ENCODE measurements at regions not wholly inside any gene's neighbourhood (a gene's known extent, or its start where the extent isn't known, plus 50 kb on each side); places are given as distances from the start of the nearest gene placed in this dataset.
"Not testable (repeated sequence)": the region's sequence is repeated elsewhere in the genome, so short reads cannot be mapped to it uniquely, and the experiment has no call there.

DNA sequence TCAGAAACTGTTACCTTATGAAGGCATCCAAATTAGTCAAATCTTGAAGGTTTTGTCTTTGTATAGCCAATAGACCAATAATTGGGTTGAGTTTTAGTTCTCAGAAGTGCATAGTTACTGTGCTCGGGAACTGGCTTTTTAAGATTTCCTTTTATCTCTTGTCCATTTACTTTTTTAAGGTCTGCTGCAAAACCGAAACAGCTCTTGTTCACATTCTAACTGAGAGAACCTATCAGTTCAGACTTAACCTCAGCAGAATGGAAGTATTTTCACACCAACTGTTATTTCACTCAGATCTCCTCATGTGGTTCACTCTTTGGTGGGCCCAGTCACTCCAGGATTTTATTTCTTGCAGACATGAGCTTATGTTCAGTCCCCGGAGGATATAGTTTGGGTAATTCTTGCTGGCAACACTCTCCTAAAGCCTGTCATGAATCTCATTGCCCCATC is 55.5 kb downstream of the TPBG start:
- DNase-seq, result no peak

DNA sequence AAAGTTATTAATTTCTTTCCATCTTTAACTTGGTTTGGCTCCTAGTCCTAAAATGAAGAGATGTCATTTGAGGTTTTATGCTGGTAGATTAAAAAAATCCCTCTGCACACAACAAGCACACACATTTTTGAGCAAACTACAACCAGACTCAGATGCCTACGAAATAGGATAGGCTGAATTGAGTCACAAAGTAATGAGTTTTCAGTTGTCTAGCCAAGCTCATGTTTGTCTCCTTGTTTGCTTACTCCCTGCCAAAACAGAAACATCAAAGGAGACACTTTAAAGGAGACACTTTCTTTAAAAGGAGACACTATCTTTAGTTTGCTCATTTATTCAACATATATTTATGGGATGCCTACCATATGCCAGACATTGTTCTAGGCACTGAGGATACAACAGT is 56.2 kb downstream of the TPBG start:
- DNase-seq, result no peak

DNA sequence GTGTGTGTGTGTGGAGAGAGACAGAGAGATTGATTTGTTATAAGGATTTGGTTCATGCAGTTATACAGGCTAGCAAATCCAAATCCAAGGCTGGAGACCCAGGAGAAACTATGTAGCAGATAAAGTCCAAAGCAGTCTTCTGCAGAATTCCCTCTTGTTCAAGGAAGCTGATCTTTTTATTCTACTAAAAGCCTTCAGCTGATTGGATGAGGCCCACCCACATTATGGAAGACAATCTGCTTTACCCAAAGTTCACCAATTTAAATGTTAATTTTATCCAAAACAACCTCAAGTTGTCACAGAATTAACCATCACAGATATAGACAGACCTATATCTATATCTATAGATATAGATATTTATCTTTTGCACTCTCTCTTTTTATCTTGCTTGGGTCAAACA is 67.0 kb downstream of the TPBG start:
- no peak for DNase-seq

DNA sequence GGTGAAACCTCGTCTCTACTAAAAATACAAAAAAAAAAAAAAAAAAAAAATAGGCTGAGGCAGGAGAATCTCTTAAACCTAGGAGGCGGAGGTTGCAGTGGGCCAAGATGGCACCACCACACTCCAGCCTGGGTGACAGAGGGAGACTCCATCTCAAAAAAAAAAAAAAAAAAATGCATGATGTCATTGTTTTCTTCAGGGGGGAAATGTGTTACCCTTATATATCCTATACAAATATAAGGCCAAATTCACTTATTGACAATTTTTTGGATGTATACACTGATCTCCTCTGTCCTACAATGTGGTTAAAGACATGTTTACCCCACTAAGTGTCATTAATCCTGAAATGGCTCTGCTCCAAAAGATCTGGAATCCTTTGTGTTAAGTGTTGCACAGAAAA is 73.1 kb downstream of the TPBG start:
- DNase-seq, result no peak

DNA sequence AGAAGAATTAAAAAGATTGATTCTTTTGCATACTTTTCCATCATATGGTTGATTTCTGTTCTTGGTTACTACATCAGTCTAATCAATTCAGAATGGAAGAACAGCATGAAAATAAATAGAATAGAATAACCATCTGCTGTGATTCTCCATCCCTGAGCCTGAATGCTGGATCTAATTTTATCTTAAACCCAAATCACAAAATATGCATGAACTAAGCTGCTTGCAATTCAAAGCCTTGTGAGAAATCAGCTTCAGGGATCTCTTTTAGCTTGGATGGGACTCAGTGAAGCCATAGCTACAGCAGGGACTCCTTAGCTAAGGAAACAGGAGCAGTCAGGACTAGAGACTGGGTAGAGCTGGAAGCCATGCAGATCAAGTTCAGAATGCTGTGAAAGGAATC is 74.1 kb downstream of the TPBG start:
- no peak for DNase-seq

DNA sequence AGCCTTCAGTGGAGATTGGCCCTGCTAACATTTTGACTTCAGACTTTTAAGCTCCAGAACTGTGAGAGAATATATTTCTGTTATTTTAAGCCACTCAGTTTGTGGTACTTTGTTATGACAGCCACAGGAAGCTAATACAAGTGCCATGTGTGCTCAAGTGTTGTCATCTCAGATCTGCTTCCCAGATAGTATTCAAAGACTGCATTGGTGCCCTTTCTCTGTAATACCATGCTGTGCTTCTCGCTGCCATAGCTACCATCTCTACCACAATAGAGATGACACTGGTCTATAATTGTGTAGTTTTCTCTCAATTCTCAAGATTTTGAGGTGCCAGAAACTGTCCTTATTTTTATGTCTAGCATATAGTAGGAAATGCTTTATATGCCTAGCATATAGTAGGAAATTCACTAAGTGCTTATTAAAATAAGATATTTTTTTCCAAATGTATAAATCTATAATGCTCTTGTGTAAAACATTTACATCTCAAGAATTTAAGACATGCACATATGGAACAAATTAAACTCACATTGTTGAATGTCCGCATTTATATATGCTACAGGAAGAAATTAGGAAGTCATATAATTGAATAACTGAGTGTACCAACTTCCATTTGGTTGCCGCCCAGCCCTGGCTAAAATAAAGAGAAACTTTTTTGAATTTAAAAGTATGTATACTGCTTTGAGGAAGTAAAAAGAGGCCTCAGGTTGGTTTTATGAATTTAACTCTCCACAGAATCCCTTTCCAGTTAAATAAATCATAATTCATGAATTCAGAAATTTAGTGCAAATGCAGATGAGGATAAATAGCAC is 77.6 kb downstream of the TPBG start:
- DNase-seq, result no peak

DNA sequence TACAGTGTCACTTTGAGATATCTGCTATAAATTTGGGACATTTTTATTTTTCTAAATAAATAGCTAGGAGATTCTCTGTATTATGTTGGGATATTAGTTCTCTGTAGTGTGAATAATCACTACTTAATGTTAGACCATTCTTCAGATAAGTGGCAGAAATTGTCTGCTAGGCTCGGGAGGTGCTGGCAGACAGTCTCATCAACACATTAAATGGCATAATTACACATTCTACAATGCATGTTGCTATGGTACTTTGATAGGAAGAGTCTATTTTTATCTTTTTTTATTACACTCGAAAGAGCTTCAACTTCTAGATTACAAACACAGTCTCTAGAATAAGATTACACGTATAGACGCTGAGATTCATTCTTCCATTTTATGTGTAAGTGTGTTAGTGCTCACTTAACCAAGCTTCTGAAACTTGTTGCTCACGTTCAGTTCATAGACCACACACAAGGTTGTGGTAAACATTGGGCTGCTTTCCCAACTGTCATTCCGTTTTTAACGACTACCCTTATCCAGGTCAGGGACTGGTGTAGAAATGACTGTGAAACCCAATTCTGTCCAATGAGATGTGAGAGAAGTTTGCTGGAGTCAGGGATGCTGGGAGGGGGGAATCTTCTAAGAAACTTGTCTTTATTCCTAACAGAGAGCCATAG is 78.6 kb downstream of the TPBG start:
- no peak for DNase-seq

DNA sequence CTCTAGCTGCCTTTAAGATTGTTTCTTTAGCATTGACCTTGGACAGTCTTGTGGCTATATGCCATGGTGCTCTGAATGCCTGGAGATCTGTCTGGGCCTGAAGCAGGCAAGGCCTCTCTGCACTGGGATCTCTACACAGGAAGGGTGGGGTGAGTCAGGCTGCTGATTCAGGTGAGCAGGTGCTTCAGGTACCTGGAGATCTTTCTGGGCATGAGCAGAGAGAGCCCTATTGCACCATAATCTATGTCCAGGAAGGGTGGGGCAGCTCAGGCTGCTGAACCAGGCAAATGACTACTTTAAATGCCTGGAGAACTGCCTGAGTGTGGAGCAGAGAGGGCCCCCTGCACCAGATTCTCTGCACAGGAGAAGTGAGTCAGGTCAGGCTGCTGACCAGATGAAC is 94.5 kb downstream of the TPBG start:
- no peak for DNase-seq

DNA sequence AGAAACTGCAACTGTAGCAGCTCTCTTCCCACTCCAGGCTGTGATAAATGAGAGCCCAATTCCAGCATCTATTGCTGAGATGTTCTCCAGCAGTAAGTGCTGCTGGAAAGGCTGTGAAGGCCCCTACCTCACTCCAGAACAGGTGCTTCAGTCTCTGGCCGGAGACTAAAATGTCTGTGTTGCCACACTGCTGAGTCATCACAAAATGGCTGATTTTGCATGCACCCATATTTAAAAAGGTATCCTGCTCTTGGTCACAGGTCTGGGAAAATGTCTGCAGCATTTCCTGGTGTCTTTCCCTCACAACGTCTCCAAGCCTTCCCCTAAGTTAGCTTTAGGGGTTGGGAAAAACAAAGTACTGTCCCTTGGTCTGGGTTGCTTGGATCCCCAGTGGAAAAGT is 95.1 kb downstream of the TPBG start:
- no peak for DNase-seq

DNA sequence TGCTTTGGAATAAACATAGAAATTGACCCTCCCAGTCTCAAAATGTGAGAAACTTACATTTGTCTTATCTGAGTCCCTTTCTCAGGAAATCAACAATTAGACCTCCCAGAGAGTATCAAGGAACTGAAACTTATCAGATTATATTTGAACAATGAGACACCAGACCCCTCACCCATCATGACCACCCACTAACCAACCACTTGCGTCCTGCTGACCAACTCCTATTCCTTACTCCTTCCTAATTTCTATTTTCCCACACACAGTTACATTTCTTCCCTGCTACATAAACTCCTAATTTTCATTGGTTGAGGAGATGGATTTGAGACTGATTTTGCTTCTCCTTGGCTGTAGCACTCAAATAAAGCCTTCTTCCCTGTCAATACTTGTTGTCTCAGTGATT is 97.9 kb downstream of the TPBG start:
- DNase-seq, result no peak

DNA sequence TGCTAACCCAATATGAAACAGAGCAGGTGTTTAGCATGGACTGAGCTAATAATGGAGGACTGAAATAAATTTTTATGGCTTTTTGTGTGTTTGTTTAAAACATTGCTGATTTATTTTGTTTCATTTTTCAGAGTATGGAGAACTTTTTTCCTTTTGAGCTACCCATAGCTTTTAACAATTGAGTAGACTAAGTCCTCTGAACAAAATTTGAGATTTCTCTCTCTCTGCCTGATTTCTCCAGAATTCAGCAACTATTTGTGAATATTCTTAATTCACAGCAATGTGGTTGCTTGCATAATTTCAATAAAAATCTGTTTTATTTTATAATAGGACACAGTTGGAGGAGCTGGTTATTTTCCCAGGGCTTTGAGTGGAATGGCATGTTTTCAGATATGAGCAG is 103.7 kb downstream of the TPBG start:
- DNase-seq, result no peak

DNA sequence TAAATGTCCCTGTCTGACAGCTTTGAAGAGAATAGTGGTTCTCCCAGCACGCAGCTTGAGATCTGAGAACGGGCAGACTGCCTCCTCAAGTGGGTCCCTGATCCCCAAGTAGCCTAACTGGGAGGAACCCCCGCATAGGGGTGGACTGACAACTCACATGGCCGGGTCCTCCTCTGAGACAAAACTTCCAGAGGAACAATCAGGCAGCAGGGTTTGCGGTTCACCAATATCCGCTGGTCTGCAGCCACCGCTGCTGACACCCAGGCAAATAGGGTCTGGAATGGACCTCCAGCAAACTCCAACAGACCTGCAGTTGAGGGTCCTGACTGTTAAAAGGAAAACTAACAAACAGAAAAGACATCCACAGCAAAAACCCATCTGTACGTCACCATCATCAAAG is 106.5 kb downstream of the TPBG start:
- DNase-seq, result not testable (repeated sequence)

DNA sequence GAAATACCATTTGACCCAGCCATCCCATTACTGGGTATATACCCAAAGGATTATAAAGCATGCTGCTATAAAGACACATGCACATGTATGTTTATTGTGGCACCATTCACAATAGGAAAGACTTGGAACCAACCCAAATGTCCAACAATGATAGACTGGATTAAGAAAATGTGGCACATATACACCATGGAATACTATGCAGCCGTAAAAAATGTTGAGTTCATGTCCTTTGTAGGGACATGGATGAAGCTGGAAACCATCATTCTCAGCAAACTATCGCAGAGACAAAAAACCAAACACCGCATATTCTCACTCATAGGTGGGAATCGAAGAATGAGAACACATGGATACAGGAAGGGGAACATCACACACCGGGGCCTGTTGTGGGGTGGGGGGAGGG is 111.5 kb downstream of the TPBG start:
- DNase-seq, result not testable (repeated sequence)

DNA sequence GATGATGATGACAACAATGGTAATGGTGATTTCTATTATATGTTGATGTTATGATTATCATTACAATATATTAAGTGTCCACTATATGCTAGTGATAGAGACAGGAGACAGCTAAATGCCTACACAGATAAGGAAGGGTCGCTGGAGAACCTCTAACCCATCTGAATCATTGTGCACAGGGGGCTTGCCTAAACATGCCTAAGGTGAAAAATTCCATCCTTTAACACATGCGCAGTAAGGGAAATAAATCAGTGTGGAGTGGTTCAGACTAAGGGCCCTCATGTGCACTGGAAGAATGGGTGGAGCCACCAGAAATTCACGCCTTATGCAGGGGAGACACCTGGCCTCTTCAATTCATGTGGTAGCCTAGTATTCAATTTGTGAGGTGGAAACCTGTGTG is 120.4 kb downstream of the TPBG start:
- peak in 1 of 2 experiments; percentile 2 for DNase-seq

DNA sequence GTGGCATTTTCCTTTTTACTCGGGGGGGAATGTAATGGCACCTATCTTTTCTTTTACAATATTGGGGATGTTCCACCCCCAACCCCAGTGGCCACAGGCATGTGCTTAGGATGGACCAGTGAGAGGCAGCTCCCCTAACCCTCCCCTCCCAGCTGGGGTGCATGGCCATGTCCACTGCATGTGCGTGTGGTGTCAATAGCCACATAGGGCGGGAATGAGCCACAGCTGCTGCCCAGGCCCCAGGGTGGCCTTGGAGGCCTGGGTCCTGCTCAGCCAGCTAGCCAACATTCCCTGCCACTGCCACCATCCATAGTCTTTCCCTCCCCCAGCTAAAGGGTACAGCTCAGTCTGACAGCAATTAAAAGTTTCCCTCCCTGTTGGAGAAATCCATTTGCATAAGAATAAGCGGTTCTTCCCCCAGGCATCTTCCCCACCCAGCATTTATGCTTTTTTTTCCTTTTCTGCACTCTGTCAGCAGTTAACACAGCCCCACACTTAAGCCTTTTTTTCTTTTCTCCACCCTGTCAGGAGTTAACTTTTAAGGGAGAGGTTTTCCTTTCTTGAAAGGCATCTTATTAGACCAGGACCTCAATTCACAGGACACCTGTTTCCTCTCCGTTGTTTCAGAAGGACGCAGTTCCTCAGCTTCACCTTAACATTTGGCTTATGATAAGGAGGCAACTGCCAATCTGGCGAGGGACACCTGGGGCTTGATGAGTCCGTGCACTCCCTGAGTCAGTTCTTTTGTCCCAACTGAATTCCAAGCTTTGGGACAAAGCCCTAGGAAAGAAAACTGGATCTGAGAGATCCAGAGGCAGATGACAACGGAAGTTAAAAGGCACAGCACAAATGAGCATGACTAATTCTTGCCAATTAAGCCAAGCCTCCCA is 121.4 kb downstream of the TPBG start:
- DNase-seq, result no peak

DNA sequence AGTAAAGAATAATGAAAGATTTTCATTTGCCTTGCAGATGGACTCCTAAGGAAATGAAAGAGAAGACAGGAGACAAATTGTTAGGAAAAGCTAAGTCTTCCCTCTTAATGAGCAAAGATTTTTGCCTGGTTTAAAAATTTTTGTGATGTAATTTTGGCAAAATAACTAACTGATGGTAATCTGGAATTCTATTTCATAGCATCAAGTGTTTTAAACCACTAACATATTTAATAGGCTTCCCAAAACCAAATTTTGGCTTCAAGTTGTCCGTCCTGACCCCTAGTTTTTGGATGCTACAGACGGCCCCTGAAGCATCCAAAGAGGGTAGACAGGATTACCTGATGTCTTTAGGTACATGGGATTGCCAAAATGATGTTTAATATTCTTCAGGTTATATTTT is 124.3 kb downstream of the TPBG start:
- no peak for DNase-seq

DNA sequence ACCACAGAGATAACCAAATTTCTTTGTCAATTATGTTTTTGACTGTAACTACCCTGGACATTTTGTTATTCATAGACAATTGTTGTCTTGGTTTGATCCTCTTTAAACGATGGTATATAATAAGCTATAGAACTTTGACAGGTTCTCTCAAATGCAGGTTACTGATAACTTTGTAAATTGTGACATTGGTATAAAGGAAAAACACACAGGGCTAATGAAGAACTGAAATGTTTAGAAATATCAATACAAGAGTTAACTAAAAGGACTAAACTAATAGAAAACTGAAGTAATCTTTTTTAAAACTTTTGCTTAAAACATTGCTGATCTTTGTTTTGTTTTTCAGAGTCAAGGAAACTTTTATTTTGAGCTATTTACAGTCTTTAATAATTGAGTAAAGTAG is 124.8 kb downstream of the TPBG start:
- no peak for DNase-seq

DNA sequence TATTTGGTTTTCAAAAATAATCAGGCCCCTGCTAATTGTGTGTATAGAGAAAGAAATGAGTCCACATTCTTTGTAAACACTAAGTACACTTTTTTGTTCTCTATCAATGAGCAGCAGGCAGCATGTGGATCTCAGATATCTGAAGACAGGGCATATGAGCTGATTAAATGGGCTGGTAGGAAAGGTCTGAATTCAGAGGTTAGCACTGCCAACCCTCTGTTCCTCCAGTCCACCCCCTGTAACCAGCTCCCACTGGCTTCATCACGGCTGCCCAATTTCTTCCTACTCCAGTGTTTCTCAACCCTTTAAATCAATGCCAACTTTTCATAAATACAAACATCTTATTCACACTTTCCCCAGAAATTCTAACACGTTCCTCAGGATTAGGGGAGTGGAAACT is 128.5 kb downstream of the TPBG start:
- DNase-seq, result no peak

DNA sequence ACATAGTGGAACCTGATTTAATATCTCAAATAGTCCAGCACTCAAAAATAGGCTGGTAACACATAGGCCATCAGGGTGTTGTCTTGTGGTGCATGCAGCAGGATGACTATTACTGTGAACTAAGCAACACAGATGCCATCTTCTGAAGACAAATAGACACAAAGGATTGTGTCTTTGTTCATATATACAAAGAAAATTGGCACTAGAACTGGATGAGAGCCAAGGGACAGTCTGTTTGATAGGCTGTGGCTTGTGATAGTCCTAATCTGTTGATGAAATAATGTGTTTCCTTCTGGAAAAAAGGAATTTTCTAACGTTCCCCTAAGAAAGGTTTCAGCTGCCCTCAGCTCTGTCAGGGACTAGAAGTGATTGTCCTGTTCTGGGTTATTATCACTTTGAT is 129.8 kb downstream of the TPBG start:
- DNase-seq, result peak in 1 of 2 experiments; percentile 12

DNA sequence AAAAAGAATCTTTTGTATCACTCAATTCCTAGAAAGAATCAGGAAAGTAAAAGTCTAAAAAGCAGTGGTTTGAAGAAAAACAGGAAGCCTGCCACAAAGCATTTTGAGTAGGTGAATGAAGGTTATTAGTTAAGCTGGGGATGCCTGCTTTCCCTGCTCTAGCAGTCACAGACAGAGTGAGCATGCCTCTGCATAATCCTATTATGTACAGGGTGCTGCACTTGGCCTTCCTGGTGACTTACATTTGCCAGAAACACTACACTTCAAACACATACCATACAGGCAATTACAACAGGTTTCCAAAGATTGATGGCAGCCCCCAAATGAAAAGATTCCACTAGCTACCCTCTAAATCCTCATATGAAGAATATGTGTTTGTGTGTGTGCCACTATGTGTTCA is 130.8 kb downstream of the TPBG start:
- no peak for DNase-seq

DNA sequence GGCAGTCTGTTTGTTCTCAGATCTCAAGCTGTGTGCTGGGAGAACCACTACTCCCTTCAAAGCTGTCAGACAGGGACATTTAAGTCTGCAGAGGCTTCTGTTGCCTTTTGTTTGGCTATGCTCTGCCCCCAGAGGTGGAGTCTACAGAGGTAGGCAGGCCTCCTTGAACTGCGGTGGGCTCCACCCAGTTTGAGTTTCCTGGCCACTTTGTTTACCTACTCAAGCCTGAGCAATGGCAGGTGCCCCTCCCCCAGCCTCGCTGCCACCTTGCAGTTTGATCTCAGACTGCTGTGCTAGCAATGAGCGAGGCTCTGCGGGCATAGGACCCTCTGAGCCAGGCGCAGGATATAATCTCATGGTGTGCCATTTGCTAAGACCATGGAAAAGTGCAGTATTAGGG is 138.3 kb downstream of the TPBG start:
- DNase-seq, result not testable (repeated sequence)

DNA sequence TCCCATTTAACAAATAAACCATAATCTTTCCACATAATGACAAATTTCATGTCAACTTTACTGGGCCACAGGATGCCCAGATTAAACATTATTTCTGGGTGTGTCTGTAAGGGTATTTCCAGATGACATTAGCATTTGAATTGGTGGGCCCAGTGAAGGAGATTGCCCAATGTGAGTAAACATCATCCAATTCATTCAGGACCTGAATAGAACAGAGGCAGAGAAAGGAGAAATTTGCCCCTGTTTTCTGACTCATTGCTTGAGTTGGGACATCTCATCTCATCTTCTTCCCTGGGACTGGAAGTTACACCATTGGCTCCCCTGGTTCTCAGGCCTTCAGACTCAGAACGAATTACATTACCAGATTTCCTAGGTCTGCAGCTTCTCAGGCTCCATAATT is 142.9 kb downstream of the TPBG start:
- no peak for DNase-seq

DNA sequence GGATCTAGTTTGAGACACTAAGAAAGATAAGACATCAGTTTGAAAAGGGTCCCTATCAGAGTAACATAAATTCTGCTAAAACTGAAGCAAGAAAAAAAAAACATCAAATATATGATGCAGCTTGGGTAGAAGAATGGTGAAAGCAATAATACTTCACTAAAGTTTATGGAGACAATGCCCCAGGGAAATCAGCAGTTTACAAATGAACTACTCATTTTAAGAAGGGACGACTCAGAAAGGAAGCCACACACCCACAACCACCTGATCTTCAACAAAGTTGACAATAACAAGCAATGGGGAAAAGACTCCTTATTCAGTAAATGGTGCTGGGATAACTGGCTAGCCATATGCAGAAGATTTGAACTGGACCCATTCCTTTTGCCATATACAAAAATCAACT is 143.5 kb downstream of the TPBG start:
- no peak for DNase-seq

DNA sequence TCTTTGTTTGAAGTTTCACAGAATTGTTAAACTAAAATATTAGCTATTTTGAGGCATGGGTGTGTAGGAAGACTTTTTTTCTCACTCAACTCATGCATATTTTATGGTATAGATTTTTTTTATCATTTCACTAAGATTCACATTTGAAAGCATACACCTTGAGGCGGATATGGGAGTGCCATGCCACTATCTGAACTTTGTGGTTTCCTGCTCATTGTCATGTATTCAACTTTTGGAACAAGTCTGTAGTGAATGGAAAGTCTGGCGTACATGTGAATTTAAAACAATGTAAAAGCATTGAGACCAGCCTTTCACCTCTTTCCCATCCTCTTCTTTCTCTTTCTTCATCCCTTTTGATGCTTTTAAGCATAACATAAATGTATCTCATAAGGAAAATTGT is 147.9 kb downstream of the TPBG start:
- DNase-seq, result no peak

Measured in SHP77 (cell line).